Ascending aorta (tissue), 2 donors: ENCODE measurements at regions not wholly inside any gene's neighbourhood (a gene's known extent, or its start where the extent isn't known, plus 50 kb on each side); places are given as distances from the start of the nearest gene placed in this dataset.
"Not testable (repeated sequence)": the region's sequence is repeated elsewhere in the genome, so short reads cannot be mapped to it uniquely, and the experiment has no call there.

Experiments
- DNase-seq, 2 donors: peaks; one replicate each; pipeline ENCODE4 v3.0.0-alpha.2; 2019; ENCODE audit warnings: low spot score in 2 of 2
- H3K27ac ChIP-seq, 2 donors: fragments of 200-600 bp; sonication (generic); one replicate each; pipeline ENCODE4 v1.5.1; 2016 to 2017; ENCODE audit warnings: mild to moderate bottlenecking in 1 of 2
- H3K27me3 ChIP-seq: fragments of 200-600 bp; sonication (generic); one replicate; pipeline ENCODE4 v1.5.1; 2017
- H3K36me3 ChIP-seq, 2 donors: fragments of 200-600 bp; sonication (generic); one replicate each; pipeline ENCODE4 v1.5.1; 2016
- H3K4me1 ChIP-seq, 2 donors: fragments of 200-600 bp; sonication (generic); one replicate each; pipeline ENCODE4 v1.5.1; 2016 to 2017; ENCODE audit warnings: mild to moderate bottlenecking in 1 of 2
- H3K4me3 ChIP-seq, 2 donors: fragments of 200-600 bp; sonication (generic); one replicate each; pipeline ENCODE4 v1.5.1; 2016 to 2017; ENCODE audit warnings: mild to moderate bottlenecking in 1 of 2
- H3K9me3 ChIP-seq, 2 donors: fragments of 200-600 bp; sonication (generic); one replicate each; pipeline ENCODE4 v1.5.1; 2016
- intact Hi-C: fragments of 100-400 bp; cut with DNase I; formaldehyde crosslinking; loops from one replicate; pipeline ENCODE4 v1.15.1; 2023
- TF ChIP-seq, protein P1 (sequence below), 3 experiments: fragments of 200-600 bp in 2 of 3; fragments of 450-650 bp in 1 of 3; sonication (generic) in 2 of 3; IDR thresholded peaks; one replicate each; pipeline ENCODE4 v1.5.1; 2016 to 2019; ENCODE audit warnings: antibody characterized with exemption in 3 of 3, mild to moderate bottlenecking in 1 of 3, moderate library complexity in 1 of 3

- intact Hi-C loops, result no loop called here
- Histone ChIP-seq H3K9me3 (no peaks in the 10 kb centered on the region), H3K27me3 (no peaks in the 10 kb centered on the region), H3K4me3 (no peak overlapping the region), H3K36me3 (no peaks in the 10 kb centered on the region), H3K4me1 (peaks cover 0 to 3% of the 10 kb centered on the region in 2 donors), H3K27ac (no peak overlapping the region)
- TF ChIP-seq, protein P1, sequence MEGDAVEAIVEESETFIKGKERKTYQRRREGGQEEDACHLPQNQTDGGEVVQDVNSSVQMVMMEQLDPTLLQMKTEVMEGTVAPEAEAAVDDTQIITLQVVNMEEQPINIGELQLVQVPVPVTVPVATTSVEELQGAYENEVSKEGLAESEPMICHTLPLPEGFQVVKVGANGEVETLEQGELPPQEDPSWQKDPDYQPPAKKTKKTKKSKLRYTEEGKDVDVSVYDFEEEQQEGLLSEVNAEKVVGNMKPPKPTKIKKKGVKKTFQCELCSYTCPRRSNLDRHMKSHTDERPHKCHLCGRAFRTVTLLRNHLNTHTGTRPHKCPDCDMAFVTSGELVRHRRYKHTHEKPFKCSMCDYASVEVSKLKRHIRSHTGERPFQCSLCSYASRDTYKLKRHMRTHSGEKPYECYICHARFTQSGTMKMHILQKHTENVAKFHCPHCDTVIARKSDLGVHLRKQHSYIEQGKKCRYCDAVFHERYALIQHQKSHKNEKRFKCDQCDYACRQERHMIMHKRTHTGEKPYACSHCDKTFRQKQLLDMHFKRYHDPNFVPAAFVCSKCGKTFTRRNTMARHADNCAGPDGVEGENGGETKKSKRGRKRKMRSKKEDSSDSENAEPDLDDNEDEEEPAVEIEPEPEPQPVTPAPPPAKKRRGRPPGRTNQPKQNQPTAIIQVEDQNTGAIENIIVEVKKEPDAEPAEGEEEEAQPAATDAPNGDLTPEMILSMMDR (IDR thresholded peaks at IDR 0.05), result no peak
- no peak for DNase-seq
Measured at GRCh38 chr15:38843736-38844590, 279.3 kb upstream of the RASGRP1 start.

GRCh38 chr15:38844736-38845135 lies 280.1 kb upstream of the RASGRP1 start:
- TF ChIP-seq, protein P1 (IDR thresholded peaks at IDR 0.05), result no peak
- intact Hi-C loops, result no loop called here
- peaks cover 0 to 3% of the 10 kb centered on the region in 2 donors for H3K4me1 ChIP-seq
- no peaks in the 10 kb centered on the region for H3K27me3 ChIP-seq
- no peak overlapping the region for H3K4me3 ChIP-seq
- H3K36me3 ChIP-seq, result no peaks in the 10 kb centered on the region
- H3K27ac ChIP-seq, result no peak overlapping the region
- no peaks in the 10 kb centered on the region for H3K9me3 ChIP-seq
- no peak for DNase-seq

DNA sequence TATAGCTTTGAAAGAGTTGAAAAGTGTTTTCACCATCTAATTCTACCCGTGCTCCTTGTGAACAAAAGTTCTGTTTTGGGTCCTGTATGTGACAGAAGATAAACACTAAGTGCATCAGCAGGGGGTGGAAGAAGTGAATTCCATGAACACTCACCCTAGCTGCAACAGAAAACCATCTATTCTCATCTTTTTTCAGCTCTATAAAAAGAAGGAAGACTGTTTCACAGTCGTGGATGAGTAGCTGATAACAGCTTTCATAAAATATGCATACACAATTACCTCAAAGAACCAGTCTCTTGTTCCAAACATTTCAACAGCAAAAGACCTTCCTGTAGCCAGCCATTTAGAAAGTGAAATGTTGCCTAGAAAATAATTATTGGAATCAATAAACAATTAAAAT lies 281.7 kb upstream of the RASGRP1 start:
- H3K9me3 ChIP-seq, result no peaks in the 10 kb centered on the region
- peaks cover 0 to 3% of the 10 kb centered on the region in 2 donors for H3K4me1 ChIP-seq
- TF ChIP-seq, protein P1 (IDR thresholded peaks at IDR 0.05), result no peak
- H3K27me3 ChIP-seq, result no peaks in the 10 kb centered on the region
- no peak overlapping the region for H3K27ac ChIP-seq
- H3K36me3 ChIP-seq, result no peaks in the 10 kb centered on the region
- intact Hi-C loops, result no loop called here
- H3K4me3 ChIP-seq, result no peak overlapping the region
- DNase-seq, result no peak

DNA sequence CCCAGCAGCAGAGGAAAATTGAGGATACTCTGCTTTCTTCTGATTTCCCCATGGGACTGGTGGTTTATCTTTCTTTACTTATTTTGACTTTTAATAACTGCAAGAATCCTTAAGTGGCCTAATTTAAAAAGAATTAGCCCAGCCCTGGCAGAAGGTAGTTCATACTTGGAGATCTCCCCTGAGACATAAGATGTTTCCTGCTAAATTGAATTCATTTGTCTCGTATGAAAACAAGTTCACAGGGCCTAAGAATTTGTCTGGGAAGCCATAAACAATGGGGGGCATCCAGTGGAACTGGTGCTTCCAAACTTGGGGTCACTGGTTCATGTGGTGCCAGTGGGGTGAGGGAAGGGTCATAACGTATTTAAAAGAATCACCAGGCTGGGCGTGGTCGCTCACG lies 283.1 kb upstream of the RASGRP1 start:
- Histone ChIP-seq H3K4me1 (peaks cover 0 to 3% of the 10 kb centered on the region in 2 donors), H3K36me3 (no peaks in the 10 kb centered on the region), H3K27me3 (no peaks in the 10 kb centered on the region), H3K27ac (no peak overlapping the region), H3K9me3 (no peaks in the 10 kb centered on the region), H3K4me3 (no peak overlapping the region)
- TF ChIP-seq, protein P1 (IDR thresholded peaks at IDR 0.05), result no peak
- no peak for DNase-seq
- intact Hi-C loops, result no loop called here

DNA sequence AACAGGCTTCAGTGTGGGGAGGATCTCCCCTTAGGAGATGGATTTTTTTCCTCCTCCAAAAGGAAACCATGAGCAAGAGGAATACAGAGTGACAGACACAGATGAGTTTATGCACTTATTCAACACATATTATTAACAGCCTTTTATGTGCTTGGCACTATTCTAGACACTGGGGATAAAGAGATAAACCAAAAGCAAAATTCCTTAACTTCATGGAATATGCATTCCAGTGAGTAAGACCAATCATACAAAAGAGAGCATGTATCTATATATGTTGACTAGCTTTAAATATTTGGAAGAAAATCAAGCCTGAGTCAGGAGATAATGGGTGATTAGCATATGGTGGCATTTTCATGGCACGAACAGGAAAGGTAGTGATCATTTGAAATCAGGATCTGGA lies 284.4 kb upstream of the RASGRP1 start:
- Histone ChIP-seq H3K4me1 (no peaks in the 10 kb centered on the region), H3K9me3 (no peaks in the 10 kb centered on the region), H3K27me3 (no peaks in the 10 kb centered on the region), H3K36me3 (no peaks in the 10 kb centered on the region), H3K4me3 (no peak overlapping the region), H3K27ac (no peak overlapping the region)
- intact Hi-C loops, result no loop called here
- TF ChIP-seq, protein P1 (IDR thresholded peaks at IDR 0.05), result no peak
- no peak for DNase-seq

DNA sequence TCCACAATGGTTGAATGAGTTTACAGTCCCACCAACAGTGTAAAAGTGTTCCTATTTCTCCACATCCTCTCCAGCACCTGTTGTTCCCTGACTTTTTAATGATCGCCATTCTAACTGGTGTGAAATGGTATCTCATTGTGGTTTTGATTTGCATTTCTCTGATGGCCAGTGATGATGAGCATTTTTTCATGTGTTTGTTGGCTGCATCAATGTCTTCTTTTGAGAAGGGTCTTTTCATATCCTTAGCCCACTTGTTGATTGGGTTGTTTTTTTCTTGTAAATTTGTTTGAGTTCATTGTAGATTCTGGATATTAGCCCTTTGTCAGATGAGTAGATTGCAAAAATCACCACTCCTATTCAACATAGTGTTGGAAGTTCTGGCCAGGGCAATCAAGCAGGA lies 287.6 kb upstream of the RASGRP1 start:
- intact Hi-C loops, DNase-seq, H3K27ac ChIP-seq, H3K4me3 ChIP-seq, H3K27me3 ChIP-seq, H3K9me3 ChIP-seq, H3K36me3 ChIP-seq, H3K4me1 ChIP-seq: not testable (repeated sequence)
